ENCODE measurements at regions not wholly inside any gene's neighbourhood (a gene's known extent, or its start where the extent isn't known, plus 50 kb on each side); places are given as distances from the start of the nearest gene placed in this dataset.

DNA sequence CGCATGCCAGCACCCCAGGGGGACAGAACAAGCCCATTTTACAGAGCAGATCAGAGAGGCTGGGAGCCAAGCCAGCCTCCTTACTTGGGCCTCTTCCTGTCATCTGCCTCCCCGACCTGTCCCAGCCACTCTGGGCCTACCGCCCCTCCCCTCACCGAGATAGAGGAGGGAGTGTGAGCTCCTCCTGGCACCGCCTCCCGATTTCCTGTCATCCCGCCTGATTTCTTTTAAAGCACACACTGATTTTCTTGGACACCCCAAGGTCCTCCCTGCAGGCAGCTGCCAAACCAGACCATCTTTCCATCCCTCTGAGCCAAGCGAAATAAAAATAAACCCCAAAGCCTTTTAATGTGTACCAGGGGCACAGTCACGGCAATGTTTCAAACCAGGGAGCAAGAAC is 108.4 kb downstream of the RFLNA start:
- Histone ChIP-seq H3K27ac (ENCODE audit: low read depth, low read length) (no peak overlapping the region), H4K20me1 (ENCODE audit: control insufficient read depth, insufficient read depth, low read depth, low read length) (no peaks in the 10 kb centered on the region; the same call in none of the 2 replicates), H3K27me3 (ENCODE audit: control insufficient read depth, low read length) (no peaks in the 10 kb centered on the region), H3K4me1 (ENCODE audit: control insufficient read depth, low read length) (no peaks in the 10 kb centered on the region), H3K4me2 (ENCODE audit: low read length) (no peak overlapping the region), H3K79me2 (ENCODE audit: control insufficient read depth, low read length) (no peaks in the 10 kb centered on the region), H3K9me3 (ENCODE audit: control insufficient read depth, insufficient read depth, low read length) (no peaks in the 10 kb centered on the region), H3K9me2 (replicated peaks; ENCODE audit: control insufficient read depth, low read length) (no peaks in the 10 kb centered on the region), H3F3A (ENCODE audit: control insufficient read depth, insufficient read depth) (no peaks in the 10 kb centered on the region), H3K4me3 (ENCODE audit: low read length) (no peak overlapping the region), H3K36me3 (ENCODE audit: control insufficient read depth, low read length) (peaks cover 23% of the 10 kb centered on the region)
- no peak for TF ChIP-seq EZH2phosphoT487 (IDR thresholded peaks at IDR 0.05; ENCODE audit: borderline replicate concordance, low read length)
- TF ChIP-seq, protein P1, sequence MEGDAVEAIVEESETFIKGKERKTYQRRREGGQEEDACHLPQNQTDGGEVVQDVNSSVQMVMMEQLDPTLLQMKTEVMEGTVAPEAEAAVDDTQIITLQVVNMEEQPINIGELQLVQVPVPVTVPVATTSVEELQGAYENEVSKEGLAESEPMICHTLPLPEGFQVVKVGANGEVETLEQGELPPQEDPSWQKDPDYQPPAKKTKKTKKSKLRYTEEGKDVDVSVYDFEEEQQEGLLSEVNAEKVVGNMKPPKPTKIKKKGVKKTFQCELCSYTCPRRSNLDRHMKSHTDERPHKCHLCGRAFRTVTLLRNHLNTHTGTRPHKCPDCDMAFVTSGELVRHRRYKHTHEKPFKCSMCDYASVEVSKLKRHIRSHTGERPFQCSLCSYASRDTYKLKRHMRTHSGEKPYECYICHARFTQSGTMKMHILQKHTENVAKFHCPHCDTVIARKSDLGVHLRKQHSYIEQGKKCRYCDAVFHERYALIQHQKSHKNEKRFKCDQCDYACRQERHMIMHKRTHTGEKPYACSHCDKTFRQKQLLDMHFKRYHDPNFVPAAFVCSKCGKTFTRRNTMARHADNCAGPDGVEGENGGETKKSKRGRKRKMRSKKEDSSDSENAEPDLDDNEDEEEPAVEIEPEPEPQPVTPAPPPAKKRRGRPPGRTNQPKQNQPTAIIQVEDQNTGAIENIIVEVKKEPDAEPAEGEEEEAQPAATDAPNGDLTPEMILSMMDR (IDR thresholded peaks at IDR 0.05; ENCODE audit: low read depth, low read length, poor library complexity, severe bottlenecking): no peak

DNA sequence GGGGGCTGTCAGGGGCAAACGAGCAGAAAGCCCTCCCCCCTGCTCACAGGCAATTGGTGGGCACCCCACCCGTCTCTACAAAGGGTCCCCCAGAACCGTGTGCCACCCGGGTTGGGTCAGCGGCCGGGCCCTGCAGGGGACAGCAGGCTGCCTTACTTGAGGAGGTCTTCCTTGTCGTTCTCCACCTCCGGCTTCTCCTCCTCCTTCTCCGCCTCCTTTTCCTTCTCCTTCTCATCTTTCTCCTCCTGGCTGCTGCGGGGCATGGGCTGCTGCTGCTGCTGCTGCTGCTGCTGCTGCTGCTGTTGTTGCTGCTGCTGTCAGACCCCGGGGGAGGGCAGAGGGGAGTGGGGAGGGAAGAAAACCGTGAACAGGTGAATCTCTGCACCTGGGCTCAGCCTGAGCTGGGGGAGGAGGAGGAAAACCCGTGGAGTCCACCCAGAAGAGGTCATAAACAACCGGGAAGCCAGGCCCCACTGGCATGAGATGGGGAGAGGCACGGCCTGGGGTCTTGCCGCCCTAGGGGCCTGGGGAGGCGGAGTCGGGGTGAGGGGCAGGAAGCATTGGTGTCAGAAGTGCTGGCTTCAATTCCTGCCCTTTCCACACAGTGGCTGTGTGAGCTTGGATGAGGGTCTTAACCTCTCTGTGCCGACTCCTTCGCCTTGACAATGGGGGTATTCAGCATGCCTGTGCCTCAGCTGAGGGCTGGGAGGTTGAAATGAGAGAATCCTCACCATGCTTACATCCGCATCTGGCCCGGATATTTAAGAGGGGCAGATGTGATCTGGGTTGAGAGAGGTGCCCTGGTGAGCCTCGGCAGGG is 107.6 kb downstream of the RFLNA start:
- H3K27ac ChIP-seq (ENCODE audit: low read depth, low read length): no peak overlapping the region
- no peaks in the 10 kb centered on the region for H3F3A ChIP-seq (ENCODE audit: control insufficient read depth, insufficient read depth)
- H3K36me3 ChIP-seq (ENCODE audit: control insufficient read depth, low read length): peaks cover 30% of the 10 kb centered on the region
- no peaks in the 10 kb centered on the region for H3K27me3 ChIP-seq (ENCODE audit: control insufficient read depth, low read length)
- no peak overlapping the region for H3K4me3 ChIP-seq (ENCODE audit: low read length)
- H3K9me3 ChIP-seq (ENCODE audit: control insufficient read depth, insufficient read depth, low read length): no peaks in the 10 kb centered on the region
- H4K20me1 ChIP-seq (ENCODE audit: control insufficient read depth, insufficient read depth, low read depth, low read length): no peaks in the 10 kb centered on the region; the same call in none of the 2 replicates
- no peaks in the 10 kb centered on the region for H3K9me2 ChIP-seq (replicated peaks; ENCODE audit: control insufficient read depth, low read length)
- no peak for TF ChIP-seq EZH2phosphoT487 (IDR thresholded peaks at IDR 0.05; ENCODE audit: borderline replicate concordance, low read length)
- TF ChIP-seq, protein P1 (IDR thresholded peaks at IDR 0.05; ENCODE audit: low read depth, low read length, poor library complexity, severe bottlenecking): no peak
- H3K79me2 ChIP-seq (ENCODE audit: control insufficient read depth, low read length): no peaks in the 10 kb centered on the region
- no peak overlapping the region for H3K4me2 ChIP-seq (ENCODE audit: low read length)
- H3K4me1 ChIP-seq (ENCODE audit: control insufficient read depth, low read length): no peaks in the 10 kb centered on the region

DNA sequence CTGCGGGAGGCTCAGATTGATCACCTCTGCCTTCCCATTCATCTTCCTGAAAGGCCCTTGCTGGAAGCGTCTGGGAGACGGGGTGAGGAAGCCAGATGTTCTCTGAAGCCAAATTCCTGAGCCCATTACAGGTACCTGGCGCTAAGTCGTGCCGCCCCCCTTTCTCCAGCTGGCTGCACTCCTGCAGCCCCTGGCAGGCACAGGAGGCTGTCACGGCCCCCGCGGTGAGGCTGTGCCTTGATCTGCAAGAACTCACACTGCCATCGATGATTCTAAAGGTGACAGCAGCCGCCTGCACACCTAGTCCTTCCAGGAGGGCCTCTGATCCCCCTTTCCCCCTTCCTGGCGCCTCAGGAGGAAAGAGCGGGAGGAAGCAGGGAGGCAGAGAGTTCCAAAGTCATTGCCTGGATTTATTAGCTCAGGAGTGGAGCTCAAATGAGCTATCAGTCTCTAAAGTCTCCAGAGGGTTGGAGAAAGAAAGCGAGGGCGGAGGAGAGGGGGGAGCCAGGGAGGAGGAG is 106.9 kb downstream of the RFLNA start:
- Histone ChIP-seq H3K36me3 (ENCODE audit: control insufficient read depth, low read length) (peaks cover 30% of the 10 kb centered on the region), H3K27ac (ENCODE audit: low read depth, low read length) (no peak overlapping the region), H3K9me3 (ENCODE audit: control insufficient read depth, insufficient read depth, low read length) (no peaks in the 10 kb centered on the region), H3K4me2 (ENCODE audit: low read length) (no peak overlapping the region), H3K27me3 (ENCODE audit: control insufficient read depth, low read length) (no peaks in the 10 kb centered on the region), H3K4me1 (ENCODE audit: control insufficient read depth, low read length) (no peaks in the 10 kb centered on the region), H4K20me1 (ENCODE audit: control insufficient read depth, insufficient read depth, low read depth, low read length) (no peaks in the 10 kb centered on the region; the same call in none of the 2 replicates), H3K9me2 (replicated peaks; ENCODE audit: control insufficient read depth, low read length) (no peaks in the 10 kb centered on the region), H3K4me3 (ENCODE audit: low read length) (no peak overlapping the region), H3K79me2 (ENCODE audit: control insufficient read depth, low read length) (no peaks in the 10 kb centered on the region), H3F3A (ENCODE audit: control insufficient read depth, insufficient read depth) (no peaks in the 10 kb centered on the region)
- TF ChIP-seq EZH2phosphoT487 (IDR thresholded peaks at IDR 0.05; ENCODE audit: borderline replicate concordance, low read length): no peak
- TF ChIP-seq, protein P1 (IDR thresholded peaks at IDR 0.05; ENCODE audit: low read depth, low read length, poor library complexity, severe bottlenecking): no peak
